ENCODE measurements at regions not wholly inside any gene's neighbourhood (a gene's known extent, or its start where the extent isn't known, plus 50 kb on each side); places are given as distances from the start of the nearest gene placed in this dataset.
"Not testable (repeated sequence)": the region's sequence is repeated elsewhere in the genome, so short reads cannot be mapped to it uniquely, and the experiment has no call there.

DNA sequence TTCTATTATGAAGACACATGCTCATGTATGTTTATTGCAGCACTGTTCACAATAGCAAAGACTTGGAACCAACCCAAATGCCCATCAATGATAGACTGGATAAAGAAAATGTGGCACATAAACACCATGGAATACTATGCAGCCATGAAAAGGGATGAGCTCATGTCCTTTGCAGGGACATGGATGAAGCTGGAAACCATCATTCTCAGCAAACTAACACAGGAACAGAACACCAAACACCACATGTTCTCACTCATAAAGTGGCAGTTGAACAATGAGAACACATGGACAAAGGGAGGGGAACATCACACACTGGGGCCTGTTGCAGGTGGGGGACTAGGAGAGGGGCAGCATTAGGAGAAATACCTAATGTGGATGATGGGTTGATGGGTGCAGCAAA is 77.9 kb upstream of the BCHE start:
- not testable (repeated sequence) for H3K4me1 ChIP-seq (replicated peaks); H3K4me3 ChIP-seq; H3K27ac ChIP-seq; H3K27me3 ChIP-seq (replicated peaks); DNase-seq (ENCODE audit: low read depth in 1 of 2, low spot score in 2 of 2); H3K9me3 ChIP-seq (replicated peaks); H3K36me3 ChIP-seq

DNA sequence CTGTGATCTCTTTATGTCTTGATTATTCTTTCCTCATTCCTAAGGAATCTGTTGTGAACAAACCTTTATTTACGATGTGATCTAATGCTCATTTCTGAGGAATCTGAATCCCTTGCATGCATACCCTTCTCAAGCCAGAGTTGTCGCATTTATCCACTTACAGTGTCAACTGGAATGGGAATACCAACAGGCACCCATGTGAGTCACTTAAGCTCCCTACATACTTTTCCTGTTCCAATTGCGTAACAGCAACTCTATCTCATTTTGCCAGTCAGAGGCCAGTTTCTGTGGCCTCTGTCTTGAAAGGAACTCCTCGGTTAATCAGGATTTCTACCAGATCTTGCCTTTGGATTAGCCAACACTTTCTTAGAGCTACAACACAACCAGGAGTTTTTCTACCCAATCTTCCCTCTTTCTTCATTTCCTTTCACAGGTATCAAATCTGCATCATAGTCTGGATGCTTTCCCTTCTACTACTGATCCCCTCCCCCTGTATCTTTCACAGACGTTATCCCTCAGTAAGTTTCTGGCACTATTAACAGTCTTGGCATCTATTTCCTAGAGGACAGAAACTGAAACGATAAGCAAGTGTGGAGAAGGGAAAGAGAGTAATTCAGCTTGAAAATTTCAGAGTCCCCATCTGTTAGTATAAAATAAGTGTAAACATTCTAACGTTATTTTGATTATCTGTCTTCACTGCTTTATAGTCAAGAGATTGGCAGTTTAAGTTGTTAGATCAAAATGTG is 66.8 kb upstream of the BCHE start:
- no peaks in the 10 kb centered on the region for H3K36me3 ChIP-seq
- H3K9me3 ChIP-seq (replicated peaks) = no peaks in the 10 kb centered on the region
- no peak for DNase-seq (ENCODE audit: low read depth in 1 of 2, low spot score in 2 of 2)
- no peak overlapping the region for H3K4me3 ChIP-seq
- no peak overlapping the region for H3K27ac ChIP-seq
- H3K4me1 ChIP-seq (replicated peaks) = no peaks in the 10 kb centered on the region
- no peaks in the 10 kb centered on the region for H3K27me3 ChIP-seq (replicated peaks)

- H3K27ac ChIP-seq = no peak overlapping the region
- H3K27me3 ChIP-seq (replicated peaks) = no peaks in the 10 kb centered on the region
- no peaks in the 10 kb centered on the region for H3K36me3 ChIP-seq
- H3K4me1 ChIP-seq (replicated peaks) = no peaks in the 10 kb centered on the region
- no peak for DNase-seq (ENCODE audit: low read depth in 1 of 2, low spot score in 2 of 2)
- H3K9me3 ChIP-seq (replicated peaks) = no peaks in the 10 kb centered on the region
- no peak overlapping the region for H3K4me3 ChIP-seq
Measured at GRCh38 chr3:165899066-165899465, 61.8 kb upstream of the BCHE start.

DNA sequence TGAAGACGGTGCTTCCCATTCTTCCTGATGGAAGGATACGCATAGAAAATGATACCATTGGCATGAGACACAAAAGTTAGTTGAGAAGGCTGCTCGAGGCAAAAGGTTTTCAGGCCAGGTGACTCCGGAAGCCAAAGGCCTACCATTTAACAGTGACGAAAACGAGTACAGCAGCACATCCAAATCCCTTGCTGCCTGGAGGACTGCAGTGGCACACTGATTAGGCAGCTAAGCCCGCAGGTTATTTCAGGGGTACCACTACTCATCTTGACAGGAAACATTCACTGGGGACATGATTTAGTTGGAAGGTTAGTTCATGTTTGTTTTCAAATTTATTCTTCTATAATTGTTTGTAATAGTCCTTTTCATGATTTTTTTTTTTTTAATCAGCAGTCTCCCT is 59.9 kb upstream of the BCHE start:
- no peak overlapping the region for H3K27ac ChIP-seq
- DNase-seq (ENCODE audit: low read depth in 1 of 2, low spot score in 2 of 2) = no peak
- no peaks in the 10 kb centered on the region for H3K27me3 ChIP-seq (replicated peaks)
- no peaks in the 10 kb centered on the region for H3K4me1 ChIP-seq (replicated peaks)
- H3K9me3 ChIP-seq (replicated peaks) = 0 out of 2 replicates have a peak, but pooled peaks cover 2% of the 10 kb centered on the region
- no peaks in the 10 kb centered on the region for H3K36me3 ChIP-seq
- no peak overlapping the region for H3K4me3 ChIP-seq

DNA sequence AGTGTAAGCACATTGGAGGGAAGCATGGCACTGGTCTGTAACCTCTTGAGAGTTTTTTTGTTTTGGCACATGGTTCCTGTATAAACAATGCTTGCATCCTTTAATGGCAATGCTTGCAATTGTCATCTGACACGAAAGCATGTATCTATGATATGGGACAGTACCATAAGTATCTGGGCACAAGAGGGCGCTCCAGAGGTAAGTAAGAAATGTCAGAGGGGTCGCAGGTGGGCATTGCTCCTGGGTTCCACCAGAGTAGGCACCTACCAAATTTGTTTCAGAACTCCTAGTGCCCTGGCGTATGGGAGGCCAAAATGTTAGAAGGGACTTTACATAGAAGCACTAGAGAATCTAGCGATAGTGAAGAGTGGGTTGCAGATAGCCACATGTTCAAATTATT is 58.7 kb upstream of the BCHE start:
- DNase-seq (ENCODE audit: low read depth in 1 of 2, low spot score in 2 of 2) = no peak
- H3K9me3 ChIP-seq (replicated peaks) = 0 out of 2 replicates have a peak, but pooled peaks cover 2% of the 10 kb centered on the region
- no peak overlapping the region for H3K4me3 ChIP-seq
- no peaks in the 10 kb centered on the region for H3K36me3 ChIP-seq
- no peak overlapping the region for H3K27ac ChIP-seq
- H3K27me3 ChIP-seq (replicated peaks) = no peaks in the 10 kb centered on the region
- H3K4me1 ChIP-seq (replicated peaks) = no peaks in the 10 kb centered on the region

- H3K27ac ChIP-seq = no peak overlapping the region
- 0 out of 2 replicates have a peak, but pooled peaks cover 2% of the 10 kb centered on the region for H3K9me3 ChIP-seq (replicated peaks)
- H3K27me3 ChIP-seq (replicated peaks) = no peaks in the 10 kb centered on the region
- no peaks in the 10 kb centered on the region for H3K36me3 ChIP-seq
- H3K4me1 ChIP-seq (replicated peaks) = no peaks in the 10 kb centered on the region
- H3K4me3 ChIP-seq = no peak overlapping the region
- DNase-seq (ENCODE audit: low read depth in 1 of 2, low spot score in 2 of 2) = no peak
Measured at GRCh38 chr3:165892565-165892964, 55.3 kb upstream of the BCHE start.

All from SJSA1 (cell line).